Bronchial epithelial cell (primary cell): ENCODE measurements at regions not wholly inside any gene's neighbourhood (a gene's known extent, or its start where the extent isn't known, plus 50 kb on each side); places are given as distances from the start of the nearest gene placed in this dataset.

ENCODE experiments used
- DNase-seq: peaks from one replicate; pipeline ENCODE4 v3.0.0-alpha.2; 2010; ENCODE audit warnings: low read depth
- FAIRE-seq: peaks from 2 replicates; lab custom pipeline; 2011; peaks lifted over from hg19 to GRCh38; lab: Jason Lieb, UNC
- H3K27me3 ChIP-seq: 2 replicates; pipeline ENCODE4 v1.5.1; 2011; ENCODE audit warnings: low read length; ENCODE audit not compliant: control insufficient read depth, insufficient read depth
- H3K36me3 ChIP-seq: 2 replicates; pipeline ENCODE4 v1.5.1; 2011; ENCODE audit warnings: low read length; ENCODE audit not compliant: control insufficient read depth, insufficient read depth
- H3K4me3 ChIP-seq: 2 replicates; pipeline ENCODE4 v1.5.1; 2011; ENCODE audit warnings: mild to moderate bottlenecking, low read depth, low read length, control low read depth
- CTCF ChIP-seq: IDR thresholded peaks from 2 replicates; pipeline ENCODE4 v1.5.1; 2011; ENCODE audit warnings: mild to moderate bottlenecking, moderate library complexity, low read length, control low read depth, inconsistent platforms; ENCODE audit not compliant: insufficient read depth, severe bottlenecking

GRCh38 chr11:71198823-71199165 lies 53.6 kb downstream of the SHANK2 start:
- DNase-seq (no peak), FAIRE-seq (no peak)
- Histone ChIP-seq H3K36me3 (no peaks in the 10 kb centered on the region), H3K4me3 (no peak overlapping the region), H3K27me3 (no peaks in the 10 kb centered on the region)
- TF ChIP-seq CTCF = no peak

GRCh38 chr11:71198141-71198822 lies 54.1 kb downstream of the SHANK2 start:
- Histone ChIP-seq H3K4me3 (no peak overlapping the region), H3K27me3 (no peaks in the 10 kb centered on the region), H3K36me3 (no peaks in the 10 kb centered on the region)
- TF ChIP-seq CTCF = no peak
- FAIRE-seq (no peak), DNase-seq (no peak)

GRCh38 chr11:71197096-71197495 lies 55.3 kb downstream of the SHANK2 start:
- no peak for TF ChIP-seq CTCF
- Histone ChIP-seq H3K36me3 (no peaks in the 10 kb centered on the region), H3K4me3 (no peak overlapping the region), H3K27me3 (no peaks in the 10 kb centered on the region)
- FAIRE-seq (no peak), DNase-seq (peak; percentile 90)

- DNase-seq (no peak), FAIRE-seq (no peak)
- Histone ChIP-seq H3K27me3 (no peaks in the 10 kb centered on the region), H3K4me3 (no peak overlapping the region), H3K36me3 (peaks cover 2% of the 10 kb centered on the region)
- no peak for TF ChIP-seq CTCF
Observed at GRCh38 chr11:71194710-71195109, 57.7 kb downstream of the SHANK2 start.

- TF ChIP-seq CTCF = no peak
- FAIRE-seq (no peak), DNase-seq (no peak)
- no peak overlapping the region for H3K4me3 ChIP-seq
- H3K36me3 ChIP-seq = peaks cover 2% of the 10 kb centered on the region
- H3K27me3 ChIP-seq = no peaks in the 10 kb centered on the region
Observed at GRCh38 chr11:71193431-71193830, 58.9 kb downstream of the SHANK2 start.

GRCh38 chr11:71192629-71193028 lies 59.7 kb downstream of the SHANK2 start:
- FAIRE-seq = no peak
- no peaks in the 10 kb centered on the region for H3K27me3 ChIP-seq
- TF ChIP-seq CTCF = no peak
- H3K4me3 ChIP-seq = no peak overlapping the region
- no peak for DNase-seq
- peaks cover 2% of the 10 kb centered on the region for H3K36me3 ChIP-seq
